AG09309 (cell line): ENCODE measurements at regions not wholly inside any gene's neighbourhood (a gene's known extent, or its start where the extent isn't known, plus 50 kb on each side); places are given as distances from the start of the nearest gene placed in this dataset.

Experiments
- DNase-seq: peaks from one replicate; pipeline ENCODE4 v3.0.0-alpha.2; 2010; ENCODE audit warnings: low read depth
- H3K4me3 ChIP-seq: 2 replicates; pipeline ENCODE4 v1.5.1; 2011; ENCODE audit warnings: mild to moderate bottlenecking, low read depth, low read length, moderate library complexity; ENCODE audit not compliant: control insufficient read depth
- CTCF ChIP-seq: IDR thresholded peaks from 2 replicates; pipeline ENCODE4 v1.5.1; 2011; ENCODE audit warnings: mild to moderate bottlenecking, low read depth, low read length, inconsistent platforms; ENCODE audit not compliant: insufficient read depth, control insufficient read depth; ENCODE audit errors: missing control alignments

GRCh38 chr3:101932326-101933068 lies 83.2 kb downstream of the NFKBIZ start:
- no peak overlapping the region for H3K4me3 ChIP-seq
- no peak for DNase-seq

GRCh38 chr3:101936419-101937356 lies 87.4 kb downstream of the NFKBIZ start:
- TF ChIP-seq CTCF: no peak
- DNase-seq: peak; percentile 74
- H3K4me3 ChIP-seq: no peak overlapping the region

More at GRCh38 chr3:101932326-101933068, 83.2 kb downstream of the NFKBIZ start:
- TF ChIP-seq CTCF: no peak

GRCh38 chr3:101938262-101938847 lies 89.0 kb downstream of the NFKBIZ start:
- no peak for DNase-seq
- TF ChIP-seq CTCF: no peak
- H3K4me3 ChIP-seq: no peak overlapping the region

GRCh38 chr3:101939361-101940049 lies 90.2 kb downstream of the NFKBIZ start:
- TF ChIP-seq CTCF: no peak
- H3K4me3 ChIP-seq: no peak overlapping the region
- DNase-seq: no peak

- DNase-seq: peak; percentile 90
- TF ChIP-seq CTCF: no peak
- H3K4me3 ChIP-seq: no peak overlapping the region
Observed at GRCh38 chr3:101940521-101941317, 91.4 kb downstream of the NFKBIZ start.
